HCT116 (cell line): ENCODE measurements at regions not wholly inside any gene's neighbourhood (a gene's known extent, or its start where the extent isn't known, plus 50 kb on each side); places are given as distances from the start of the nearest gene placed in this dataset.

Source experiments
- ATAC-seq: fragments of 200-7000 bp; cut with Tn5 transposase; 2 replicates; pipeline ENCODE4 v1.9.1; 2020; ENCODE audit warnings: mild to moderate bottlenecking, moderate library complexity
- BruUV-seq: library from RNA; stranded (reverse); fragments of 400-500 nt; replicated peaks from 2 replicates; lab custom pipeline; 2021; lab: Mats Ljungman, UMichigan
- CTCF ChIA-PET: fragments of 300-600 bp; sonication (Branson Sonifier 250); formaldehyde crosslinking; loops from one replicate; lab custom pipeline; 2021; ENCODE audit warnings: antibody characterized with exemption; lab: Charles Lee
- POLR2A ChIA-PET: fragments of 300-600, 350-600 bp; sonication (Branson Sonifier 250); formaldehyde crosslinking; loops from one replicate; lab custom pipeline; 2021; ENCODE audit warnings: antibody characterized with exemption; lab: Charles Lee
- RAD21 ChIA-PET, 2 experiments: fragments of 300-600 bp; sonication (Branson Sonifier 250); formaldehyde crosslinking; loops; one replicate each; lab custom pipeline; 2023; ENCODE audit warnings: low total read pairs in 2 of 2; ENCODE audit not compliant: uncharacterized antibody in 2 of 2, unreplicated experiment in 2 of 2, low non-redundant PET in 1 of 2; lab: Charles Lee
- DNase-seq: peaks from one replicate; pipeline ENCODE4 v3.0.0-alpha.2; 2010; ENCODE audit warnings: low read depth, low spot score
- H2AFZ ChIP-seq: fragments of 200-600 bp; shearing (Covaris generic), sonication (generic); 2 replicates; pipeline ENCODE4 v1.6.1; 2017; ENCODE audit warnings: low read depth, mixed run types, mixed read lengths, antibody characterized with exemption, low read length; ENCODE audit not compliant: poor library complexity, severe bottlenecking
- H3K27ac ChIP-seq: 2 replicates; pipeline ENCODE4 v1.5.1; 2012; ENCODE audit warnings: low read depth, low read length
- H3K27me3 ChIP-seq: fragments of 200-600 bp; sonication (generic); 2 replicates; pipeline ENCODE4 v1.6.1; 2016; ENCODE audit warnings: mixed run types, low read length, mixed read lengths; ENCODE audit not compliant: insufficient read depth
- H3K36me3 ChIP-seq, 2 experiments: fragments of 200-500 bp in 1 of 2; fragments of 200-600 bp in 1 of 2; sonication (Bioruptor generic) in 1 of 2; sonication (generic) in 1 of 2; 2 replicates each; pipeline versions ENCODE4 v1.5.1 to v1.6.1; 2014 to 2016; ENCODE audit warnings: low read length in 2 of 2, inconsistent platforms in 1 of 2, mixed read lengths in 1 of 2, mixed run types in 1 of 2; ENCODE audit not compliant: insufficient read depth in 2 of 2, control insufficient read depth in 1 of 2
- H3K4me1 ChIP-seq, 2 experiments: fragments of 200-600 bp in 1 of 2; sonication (generic) in 1 of 2; 2 replicates each; pipeline versions ENCODE4 v1.5.1 to v1.6.1; 2012 to 2017; ENCODE audit warnings: low read length in 2 of 2, inconsistent platforms in 1 of 2, mild to moderate bottlenecking in 1 of 2, mixed read lengths in 1 of 2, mixed run types in 1 of 2, moderate library complexity in 1 of 2; ENCODE audit not compliant: insufficient read depth in 2 of 2, control insufficient read depth in 1 of 2
- H3K4me2 ChIP-seq: fragments of 200-600 bp; sonication (generic); 2 replicates; pipeline ENCODE4 v1.6.1; 2017; ENCODE audit warnings: mixed run types, low read length, mixed read lengths
- H3K4me3 ChIP-seq, 2 experiments: fragments of 200-600 bp in 1 of 2; sonication (generic) in 1 of 2; replicated peaks in 1 of 2; 2 replicates each; pipeline ENCODE4 v1.5.1; 2011 to 2016; ENCODE audit warnings: low read length in 2 of 2, control low read depth in 1 of 2, low read depth in 1 of 2, mild to moderate bottlenecking in 1 of 2, mixed read lengths in 1 of 2, mixed run types in 1 of 2
- H3K79me2 ChIP-seq: fragments of 200-600 bp; sonication (generic); 2 replicates; pipeline ENCODE4 v1.6.1; 2017; ENCODE audit warnings: mild to moderate bottlenecking, mixed run types, low read length, moderate library complexity, mixed read lengths; ENCODE audit not compliant: insufficient read depth
- H3K9ac ChIP-seq: fragments of 200-600 bp; sonication (generic); 2 replicates; pipeline ENCODE4 v1.6.1; 2016; ENCODE audit warnings: low read length, mixed read lengths
- H3K9me2 ChIP-seq: fragments of 200-600 bp; sonication (generic), shearing (Covaris generic); 2 replicates; pipeline ENCODE4 v1.6.1; 2017; ENCODE audit warnings: mixed run types, mild to moderate bottlenecking, moderate library complexity; ENCODE audit not compliant: insufficient read depth
- H3K9me3 ChIP-seq, 2 experiments: fragments of 200-500 bp in 1 of 2; fragments of 200-600 bp in 1 of 2; sonication (Bioruptor generic) in 1 of 2; sonication (generic) in 1 of 2; 2 replicates each; pipeline ENCODE4 v1.6.1; 2014 to 2017; ENCODE audit warnings: low read length in 2 of 2, mixed read lengths in 2 of 2, inconsistent platforms in 1 of 2, low read depth in 1 of 2, mild to moderate bottlenecking in 1 of 2, mixed run types in 1 of 2, moderate library complexity in 1 of 2; ENCODE audit not compliant: control insufficient read depth in 1 of 2, insufficient read depth in 1 of 2
- H4K20me1 ChIP-seq: fragments of 200-600 bp; sonication (generic), shearing (Covaris generic); 2 replicates; pipeline ENCODE4 v1.6.1; 2017; ENCODE audit warnings: mixed run types, mild to moderate bottlenecking, moderate library complexity; ENCODE audit not compliant: insufficient read depth
- FOSL1 ChIP-seq: IDR thresholded peaks from 2 replicates; pipeline ENCODE4 v1.6.1; 2012; ENCODE audit warnings: low read depth
- JUND ChIP-seq: IDR thresholded peaks from 2 replicates; pipeline ENCODE4 v1.6.1; 2012
- POLR2A ChIP-seq: IDR thresholded peaks from 2 replicates; pipeline ENCODE4 v1.7.0; 2011; ENCODE audit warnings: borderline replicate concordance; ENCODE audit not compliant: insufficient read depth, insufficient read length; ENCODE audit errors: extremely low read depth
- POLR2AphosphoS5 ChIP-seq: IDR thresholded peaks from 2 replicates; pipeline ENCODE4 v1.6.1; 2011; ENCODE audit warnings: mild to moderate bottlenecking, low read depth, low read length, moderate library complexity
- RAD21 ChIP-seq: IDR thresholded peaks from 2 replicates; pipeline ENCODE4 v1.6.1; 2012; ENCODE audit warnings: low read depth, mild to moderate bottlenecking
- REST ChIP-seq: IDR thresholded peaks from 2 replicates; pipeline ENCODE4 v1.6.1; 2012; ENCODE audit warnings: low read depth
- TCF7L2 ChIP-seq: IDR thresholded peaks from 2 replicates; pipeline ENCODE4 v1.7.0; 2011; ENCODE audit warnings: borderline replicate concordance, inconsistent platforms; ENCODE audit not compliant: insufficient read depth, insufficient read length; ENCODE audit errors: extremely low read depth
- YY1 ChIP-seq: IDR thresholded peaks from 2 replicates; pipeline ENCODE4 v1.6.1; 2011; ENCODE audit warnings: low read length, low read depth, moderate library complexity, mild to moderate bottlenecking; ENCODE audit not compliant: insufficient replicate concordance; ENCODE audit errors: extremely low read depth
- ZFX ChIP-seq: fragments of 450-650 bp; IDR thresholded peaks from 2 replicates; pipeline ENCODE4 v1.6.1; 2017
- intact Hi-C: fragments of 100-400 bp; cut with micrococcal nuclease; formaldehyde crosslinking; loops from 2 replicates; pipeline ENCODE4 v1.10.0; 2022

- no peak overlapping the region for H3K9ac ChIP-seq
- H4K20me1 ChIP-seq: no peaks in the 10 kb centered on the region
- H2AFZ ChIP-seq: no peak overlapping the region
- ChIA-PET POLR2A (no interaction called here), RAD21 (no interaction called here), CTCF (no interaction called here)
- H3K4me2 ChIP-seq: no peak overlapping the region
- BruUV-seq: no TSS peak
- H3K27me3 ChIP-seq: no peaks in the 10 kb centered on the region
- ATAC-seq: no peak
- no peaks in the 10 kb centered on the region for H3K4me1 ChIP-seq
- intact Hi-C loops: no loop called here
- H3K27ac ChIP-seq: no peak overlapping the region
- H3K9me2 ChIP-seq: no peaks in the 10 kb centered on the region
- H3K4me3 ChIP-seq: no peak overlapping the region
- no peaks in the 10 kb centered on the region for H3K79me2 ChIP-seq
- H3K9me3 ChIP-seq: peaks cover 0 to 17% of the 10 kb centered on the region in 2 experiments; a peak in 1 of 4 replicates
- TF ChIP-seq YY1 (no peak), TCF7L2 (no peak), POLR2AphosphoS5 (no peak), POLR2A (no peak), FOSL1 (no peak), RAD21 (no peak), ZFX (no peak), JUND (no peak), REST (no peak)
- DNase-seq: no peak
- H3K36me3 ChIP-seq: no peaks in the 10 kb centered on the region
Observed at GRCh38 chr20:60268491-60268890, 310.3 kb downstream of the CDH26 start.
